ENCODE measurements at regions not wholly inside any gene's neighbourhood (a gene's known extent, or its start where the extent isn't known, plus 50 kb on each side); places are given as distances from the start of the nearest gene placed in this dataset.

DNA sequence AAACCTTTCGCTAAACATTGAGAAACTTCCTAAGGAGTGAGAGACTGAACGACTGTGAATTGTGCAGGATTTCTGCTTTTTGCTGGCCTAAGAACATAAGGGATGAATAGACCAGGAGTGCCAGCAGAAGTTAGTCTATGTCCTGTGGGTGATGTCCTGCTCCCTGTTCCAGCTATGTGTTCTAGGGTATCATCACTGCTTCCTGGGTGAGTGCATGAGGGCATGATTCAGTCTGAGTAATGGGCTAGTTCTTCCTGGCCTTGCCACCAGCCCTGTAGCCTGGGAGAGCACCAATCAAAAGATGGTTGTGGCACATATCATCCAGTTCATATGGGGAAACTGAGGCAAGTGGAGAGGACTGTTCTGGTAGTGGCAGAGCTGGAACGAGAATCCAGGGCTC, 153.9 kb upstream of the TPM1 start:
- H3K4me3 Mint-ChIP-seq = no peak overlapping the region
- TF ChIP-seq ZNF263 (CRISPR knock-in tag; IDR thresholded peaks at IDR 0.05; ENCODE audit: low read depth) = no peak
- TF ChIP-seq NR2C2 (CRISPR knock-in tag; IDR thresholded peaks at IDR 0.05) = no peak
- TF ChIP-seq MXD4 (CRISPR knock-in tag; IDR thresholded peaks at IDR 0.05; ENCODE audit: borderline replicate concordance) = no peak
- TF ChIP-seq HMGXB4 (CRISPR knock-in tag; IDR thresholded peaks at IDR 0.05) = no peak
- TF ChIP-seq PRRX2 (CRISPR knock-in tag; IDR thresholded peaks at IDR 0.05) = no peak
- no peak for TF ChIP-seq GTF2I (CRISPR knock-in tag; conservative IDR thresholded peaks at IDR 0.05)
- TF ChIP-seq, protein P1, sequence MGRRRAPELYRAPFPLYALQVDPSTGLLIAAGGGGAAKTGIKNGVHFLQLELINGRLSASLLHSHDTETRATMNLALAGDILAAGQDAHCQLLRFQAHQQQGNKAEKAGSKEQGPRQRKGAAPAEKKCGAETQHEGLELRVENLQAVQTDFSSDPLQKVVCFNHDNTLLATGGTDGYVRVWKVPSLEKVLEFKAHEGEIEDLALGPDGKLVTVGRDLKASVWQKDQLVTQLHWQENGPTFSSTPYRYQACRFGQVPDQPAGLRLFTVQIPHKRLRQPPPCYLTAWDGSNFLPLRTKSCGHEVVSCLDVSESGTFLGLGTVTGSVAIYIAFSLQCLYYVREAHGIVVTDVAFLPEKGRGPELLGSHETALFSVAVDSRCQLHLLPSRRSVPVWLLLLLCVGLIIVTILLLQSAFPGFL (CRISPR knock-in tag; IDR thresholded peaks at IDR 0.05; ENCODE audit: borderline replicate concordance) = no peak
- no peak for TF ChIP-seq SMAD4 (CRISPR knock-in tag; IDR thresholded peaks at IDR 0.05)
- no peak for TF ChIP-seq ZNF219 (CRISPR knock-in tag; IDR thresholded peaks at IDR 0.05; ENCODE audit: borderline replicate concordance)
- no peak for TF ChIP-seq USF1 (CRISPR knock-in tag; IDR thresholded peaks at IDR 0.05)

DNA sequence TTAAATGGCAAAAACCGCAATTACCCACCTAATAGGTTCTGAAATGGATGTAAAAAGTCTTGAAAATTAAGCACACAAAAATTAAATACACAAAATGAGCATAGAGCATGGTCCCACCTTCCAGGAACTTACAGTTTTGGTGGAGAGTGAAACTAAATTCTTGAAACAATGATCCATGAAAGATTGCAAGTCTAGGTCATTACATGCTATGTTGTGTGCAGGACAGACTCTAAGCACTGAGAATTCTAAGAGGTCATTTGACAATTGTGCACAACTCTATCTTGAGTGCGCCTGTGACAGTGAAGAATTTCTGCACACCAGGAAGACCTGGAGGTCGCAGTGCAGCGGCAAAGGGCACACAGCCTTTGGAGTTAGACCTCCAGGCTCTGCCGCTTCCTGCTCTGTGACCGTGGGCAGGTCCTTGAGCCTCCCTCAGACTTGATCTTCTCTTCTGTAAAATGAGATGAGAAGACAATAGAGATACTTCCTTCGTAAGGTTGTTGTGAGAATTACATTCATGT, 153.3 kb upstream of the TPM1 start:
- Mint-ChIP-seq H3K4me1 (peaks cover 26% of the 10 kb centered on the region), H3K4me3 (no peak overlapping the region), H3K36me3 (no peaks in the 10 kb centered on the region), H3K27me3 (ENCODE audit: low read depth) (no peaks in the 10 kb centered on the region; the same call in 1 of the 2 replicates), H3K9me3 (no peaks in the 10 kb centered on the region), H3K27ac (no peak overlapping the region)
- DNase-seq (ENCODE audit: low spot score) = no peak
- TF ChIP-seq ZNF281 (CRISPR knock-in tag; IDR thresholded peaks at IDR 0.05) (no peak), ATF2 (CRISPR knock-in tag; IDR thresholded peaks at IDR 0.05; ENCODE audit: borderline replicate concordance, low read depth) (no peak), KAT7 (CRISPR knock-in tag; IDR thresholded peaks at IDR 0.05; ENCODE audit: borderline replicate concordance) (no peak), USF1 (CRISPR knock-in tag; IDR thresholded peaks at IDR 0.05) (no peak)
- ChIA-PET POLR2A (no interaction called here), CTCF (no interaction called here)
- ATAC-seq = no peak

More for the DNA sequence above, 153.9 kb upstream of the TPM1 start:
- no peak for DNase-seq (ENCODE audit: low spot score)
- Mint-ChIP-seq H3K4me1 (peaks cover 26% of the 10 kb centered on the region), H3K27me3 (ENCODE audit: low read depth) (no peaks in the 10 kb centered on the region; the same call in 1 of the 2 replicates), H3K9me3 (no peaks in the 10 kb centered on the region), H3K36me3 (no peaks in the 10 kb centered on the region), H3K27ac (no peak overlapping the region)
- ChIA-PET CTCF (interaction anchor here (2.5 kb wide), 1 partner anchor 40 kb away, joined by 11 read pairs; no protein-coding TSS in a partner anchor), POLR2A (interaction anchor here (0.6 kb wide), 1 partner anchor 105 kb away, joined by 3 read pairs; no protein-coding TSS in a partner anchor)
- ATAC-seq = no peak
